HG02870 (cell line): ENCODE measurements at regions not wholly inside any gene's neighbourhood (a gene's known extent, or its start where the extent isn't known, plus 50 kb on each side); places are given as distances from the start of the nearest gene placed in this dataset.

Source experiments
- ATAC-seq: cut with Tn5 transposase; IDR thresholded peaks from one replicate; pipeline ENCODE4 v1.9.1; 2021; ENCODE audit warnings: mild to moderate bottlenecking, moderate library complexity; ENCODE audit not compliant: unreplicated experiment

- ATAC-seq = no peak
Observed at GRCh38 chrX:10744007-10744406, 123.6 kb upstream of the MID1 start.

DNA sequence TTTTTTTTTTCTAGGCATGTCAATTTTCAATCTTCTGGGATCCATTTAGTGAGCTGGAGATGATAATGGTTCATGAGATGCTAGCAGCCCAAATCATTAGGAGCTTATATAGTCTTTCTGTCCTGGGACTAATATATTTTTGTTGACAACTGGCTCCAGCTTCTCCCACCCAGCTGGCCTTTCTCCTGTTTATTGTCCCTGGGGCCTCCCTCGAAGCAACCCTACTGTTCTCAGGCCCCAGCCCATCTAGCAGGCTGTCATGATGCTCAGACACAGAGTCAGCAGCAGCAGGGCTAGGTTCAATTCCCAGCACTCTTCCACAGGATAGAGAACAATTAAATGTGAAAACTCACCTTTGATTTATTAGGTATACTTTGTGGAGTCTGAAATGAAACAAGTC, 127.6 kb upstream of the MID1 start:
- ATAC-seq = no peak

DNA sequence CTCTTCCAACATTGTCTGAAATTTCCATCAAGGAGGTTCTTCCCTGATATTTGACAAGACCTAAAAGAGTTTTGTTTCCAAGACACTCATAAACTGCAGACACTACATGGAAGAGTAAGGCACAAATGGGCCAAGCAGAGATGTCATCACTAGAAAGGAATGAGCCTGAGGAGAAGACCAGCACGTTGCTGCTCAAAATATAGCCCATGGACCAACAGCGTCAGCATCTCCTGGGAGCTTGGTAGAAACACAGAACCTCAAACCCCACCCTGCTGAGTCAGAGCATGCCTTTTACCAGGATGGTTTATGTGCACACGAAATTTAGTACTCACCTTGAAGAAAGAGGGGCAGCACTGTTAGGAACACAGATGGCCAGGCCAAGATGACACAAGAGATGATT, 128.7 kb upstream of the MID1 start:
- ATAC-seq = no peak

DNA sequence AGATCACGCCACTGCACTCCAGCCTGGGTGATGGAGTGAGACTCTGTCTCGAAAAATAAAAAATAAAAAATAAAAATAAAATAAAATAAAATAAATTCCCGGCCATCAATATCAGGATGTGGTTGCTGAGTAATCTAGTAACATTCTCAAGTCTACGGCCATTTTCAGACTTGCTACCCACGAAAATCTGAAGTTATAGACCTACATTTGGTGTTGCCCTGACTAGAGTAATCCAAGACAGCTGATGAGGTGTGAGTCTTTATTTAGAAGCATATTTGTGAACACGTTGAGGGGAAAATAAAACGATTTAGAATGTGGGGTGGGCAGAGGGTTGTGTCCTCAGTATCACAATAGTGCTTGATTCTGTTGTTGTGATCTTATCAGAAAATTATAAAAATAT, 130.2 kb upstream of the MID1 start:
- ATAC-seq = no peak

GRCh38 chrX:10753116-10753515, 132.7 kb upstream of the MID1 start:
- ATAC-seq = no peak

DNA sequence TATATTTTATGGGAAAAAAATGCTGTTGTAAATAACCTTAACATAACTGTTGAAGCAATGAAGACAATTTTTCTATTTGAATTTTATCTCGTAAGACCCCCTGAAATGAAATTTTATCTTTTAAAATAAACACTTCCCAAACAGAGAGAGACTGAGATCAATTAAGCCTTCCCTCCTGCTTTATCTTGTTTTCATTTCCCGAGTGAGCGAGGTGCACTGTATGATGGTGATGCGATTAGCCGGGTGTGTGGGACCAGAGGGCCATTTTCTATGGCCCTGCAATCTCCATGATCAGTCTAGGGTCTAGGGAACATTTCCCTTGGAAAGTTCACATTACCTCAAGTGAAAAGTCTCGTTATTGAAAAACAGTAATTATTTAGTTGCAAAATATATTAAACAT, 134.1 kb upstream of the MID1 start:
- no peak for ATAC-seq

DNA sequence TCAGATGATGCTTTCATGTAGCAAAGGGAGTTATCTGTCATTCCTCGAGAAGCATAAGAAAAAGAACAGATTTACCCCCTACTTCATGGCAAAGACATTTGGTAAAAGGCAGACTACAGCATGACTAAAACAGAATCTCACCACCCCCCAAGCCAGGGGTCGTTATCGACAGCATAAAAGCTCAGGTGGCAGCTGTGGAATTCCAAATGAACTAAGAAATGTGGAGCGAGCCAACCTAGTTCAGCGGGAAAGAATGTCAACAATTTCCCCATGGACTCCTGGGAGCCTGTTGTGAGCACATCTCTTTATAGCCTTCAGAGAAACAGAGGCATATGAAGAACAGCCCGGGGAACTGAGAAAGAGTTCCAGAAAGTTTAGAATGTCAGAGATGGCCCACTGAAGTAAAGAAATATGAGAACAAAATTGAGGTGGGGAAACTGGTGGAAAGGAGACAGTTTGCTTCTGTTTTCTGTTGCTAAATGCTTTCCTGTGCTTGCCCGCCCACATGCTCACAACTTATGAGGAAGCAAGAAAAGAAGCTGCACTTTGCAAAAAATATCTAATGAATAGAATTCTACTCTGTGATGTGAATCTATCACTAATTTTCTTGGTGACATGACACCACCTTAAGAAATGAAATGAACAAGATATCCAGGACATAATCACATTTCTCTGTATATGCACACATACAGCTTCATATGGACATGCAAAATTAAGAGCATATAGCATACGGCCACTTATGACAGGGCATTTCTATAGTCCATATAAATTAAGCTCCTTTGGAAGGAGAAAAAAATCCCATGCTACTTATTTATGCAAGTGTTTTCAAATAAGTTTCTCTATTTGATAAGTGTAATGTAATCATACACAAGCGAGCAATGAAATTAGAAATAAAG, 135.3 kb upstream of the MID1 start:
- ATAC-seq = no peak

- no peak for ATAC-seq
Observed at GRCh38 chrX:10756441-10756840, 136.1 kb upstream of the MID1 start.

DNA sequence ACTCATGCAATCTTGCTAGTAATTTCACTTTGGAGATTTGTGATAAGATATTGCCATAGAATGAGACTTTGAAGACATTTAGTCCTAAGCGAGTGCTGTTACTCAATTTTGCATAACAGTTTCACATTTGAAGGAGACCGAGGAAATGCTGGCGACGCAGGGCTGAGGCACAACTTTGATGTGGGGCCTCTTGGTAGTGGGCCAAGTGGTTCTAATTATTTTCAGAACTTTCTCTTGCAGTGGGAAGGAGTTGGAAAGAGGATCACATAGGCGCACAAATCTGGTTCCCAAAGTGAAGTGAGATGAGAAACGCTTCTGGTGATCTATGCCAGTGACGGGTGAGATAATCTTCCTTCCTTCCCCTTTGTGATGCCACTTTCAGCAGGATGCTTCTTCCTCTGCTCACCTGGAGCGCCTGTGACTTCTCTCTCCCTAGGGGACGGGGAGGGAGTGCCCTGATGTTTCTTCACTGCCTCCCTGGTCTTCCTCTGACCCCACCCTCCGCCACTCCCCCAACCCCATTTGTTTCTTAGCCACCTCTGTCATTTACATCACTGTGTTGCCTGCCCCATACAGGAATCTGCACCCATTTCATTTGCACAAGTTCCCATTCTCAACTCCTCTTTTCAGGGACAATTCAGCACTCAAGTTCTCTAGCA, 138.9 kb upstream of the MID1 start:
- no peak for ATAC-seq

DNA sequence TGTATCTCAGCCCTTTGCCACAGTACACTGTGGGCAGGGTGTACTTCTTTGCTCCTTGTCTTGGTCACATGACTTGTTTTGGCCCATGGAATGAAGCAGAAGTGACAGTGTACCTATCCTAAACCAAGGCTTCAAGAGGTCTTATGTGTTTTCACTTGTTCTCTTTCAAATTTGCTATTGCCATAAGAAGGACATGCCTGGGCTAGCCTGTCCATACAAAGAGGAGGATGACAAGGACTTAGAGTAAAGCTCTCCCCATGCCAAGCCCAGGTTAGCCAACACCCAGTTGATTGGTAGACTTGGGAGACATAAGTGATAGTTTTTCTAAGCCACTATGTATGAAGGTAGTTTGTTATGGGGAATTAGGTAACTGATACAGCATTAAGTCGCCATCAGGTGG, 141.1 kb upstream of the MID1 start:
- ATAC-seq = no peak

DNA sequence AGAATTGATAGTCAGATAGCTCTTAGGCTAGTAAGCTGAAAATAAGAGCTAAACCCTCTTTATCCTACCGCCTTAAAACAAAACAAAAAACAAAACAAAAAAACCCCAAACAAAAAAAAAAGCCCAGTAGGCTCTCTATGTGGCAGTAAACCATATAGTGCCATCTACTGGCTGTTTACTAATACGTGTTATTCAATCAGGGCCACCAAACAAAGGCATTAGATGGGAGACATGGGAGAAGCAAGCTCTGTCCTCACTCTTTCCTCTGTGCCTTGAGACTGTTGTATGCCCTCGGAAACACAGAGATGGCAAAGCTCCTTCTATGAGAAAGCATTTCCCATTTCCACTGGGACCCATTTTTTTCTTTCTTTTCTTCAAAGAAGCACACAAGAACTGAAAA, 148.8 kb upstream of the MID1 start:
- ATAC-seq = peak; percentile 78

- no peak for ATAC-seq
Observed at GRCh38 chrX:10769696-10770619, 149.6 kb upstream of the MID1 start.

GRCh38 chrX:10773318-10773717, 152.9 kb upstream of the MID1 start:
- no peak for ATAC-seq

- no peak for ATAC-seq
Observed at GRCh38 chrX:10781847-10782530, 161.6 kb upstream of the MID1 start.

DNA sequence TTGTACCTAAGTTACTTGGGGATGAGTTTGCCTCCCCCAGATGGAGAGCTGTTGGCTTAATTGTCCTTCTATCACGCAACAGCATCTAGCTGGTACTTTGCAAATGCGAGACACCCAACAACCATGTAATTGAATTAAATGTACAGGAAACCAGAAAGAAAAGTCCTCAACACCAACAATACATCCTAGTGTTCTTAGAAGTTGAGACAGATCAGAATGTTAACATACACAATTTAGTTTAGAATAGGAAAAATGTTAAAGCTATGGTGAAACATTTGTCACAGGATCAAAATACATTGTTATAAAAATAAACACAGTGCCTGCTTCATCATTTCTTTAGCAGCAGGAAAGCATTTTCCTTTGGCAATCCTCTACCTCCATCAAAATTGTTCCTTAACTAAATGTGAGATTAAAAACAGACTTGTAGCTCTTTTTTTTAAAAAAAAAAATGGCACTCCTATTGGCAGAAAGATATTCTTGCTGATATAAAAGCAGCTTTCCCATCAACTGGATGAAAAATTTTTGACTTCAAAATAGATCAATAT, 163.1 kb upstream of the MID1 start:
- ATAC-seq = no peak

DNA sequence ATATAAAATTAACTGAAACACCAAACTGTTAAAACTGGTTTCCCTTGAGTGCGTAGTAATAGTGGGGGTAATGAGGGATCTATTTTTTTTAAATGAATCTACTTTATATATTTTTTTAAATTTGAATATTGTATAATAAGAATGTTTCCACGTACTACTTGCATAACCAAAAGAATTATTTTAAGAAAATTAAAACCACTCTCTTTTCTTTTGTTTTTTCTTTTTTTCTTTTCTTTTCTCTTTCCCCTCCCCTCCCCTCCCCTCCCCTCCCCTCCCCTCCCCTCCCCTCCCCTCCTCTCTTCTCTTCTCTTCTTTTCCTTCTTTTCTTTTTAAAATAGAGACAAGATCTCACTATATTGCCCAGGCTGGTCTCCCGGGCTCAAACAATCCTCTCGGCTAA, 166.9 kb upstream of the MID1 start:
- no peak for ATAC-seq

GRCh38 chrX:10794203-10794630, 173.8 kb upstream of the MID1 start:
- no peak for ATAC-seq

- no peak for ATAC-seq
Observed at GRCh38 chrX:10795721-10796120, 175.3 kb upstream of the MID1 start.

DNA sequence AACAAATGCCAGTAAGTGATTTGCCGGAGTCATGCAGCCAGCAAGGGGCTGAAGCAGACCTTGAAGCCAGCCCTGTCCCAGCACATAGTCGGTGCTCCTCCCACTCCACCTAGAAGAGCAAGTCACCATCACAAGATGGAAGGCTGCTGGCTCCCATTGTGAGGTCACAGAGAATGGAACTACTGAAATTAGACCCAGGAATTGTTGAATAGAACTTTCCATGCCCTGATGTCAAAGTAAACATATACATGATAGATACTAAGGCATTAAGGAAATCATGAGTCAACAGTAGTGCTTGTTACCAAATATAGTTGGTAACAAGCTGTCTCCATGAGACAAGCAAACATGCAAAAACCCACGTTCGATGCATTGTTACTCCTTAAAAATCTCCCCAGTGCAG, 177.1 kb upstream of the MID1 start:
- ATAC-seq = no peak

DNA sequence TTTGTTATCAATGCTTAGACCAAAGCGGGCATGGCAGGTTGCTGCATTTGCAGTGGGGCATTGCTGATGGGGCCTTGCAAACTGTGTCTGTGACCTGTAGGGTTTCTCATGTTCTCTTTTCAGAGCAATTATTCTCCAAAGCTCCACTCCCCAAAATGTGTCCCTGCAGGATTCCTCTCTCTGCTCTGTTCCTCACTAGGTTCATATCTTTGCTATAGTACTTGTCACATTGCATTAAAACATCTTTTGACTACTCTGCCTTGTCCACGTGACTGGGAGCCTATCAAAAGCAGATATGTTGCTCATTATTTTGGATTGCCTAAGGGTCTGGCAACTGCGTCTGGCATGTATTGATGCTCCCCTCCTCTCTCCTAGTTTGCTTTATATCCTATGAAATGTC, 177.7 kb upstream of the MID1 start:
- no peak for ATAC-seq

DNA sequence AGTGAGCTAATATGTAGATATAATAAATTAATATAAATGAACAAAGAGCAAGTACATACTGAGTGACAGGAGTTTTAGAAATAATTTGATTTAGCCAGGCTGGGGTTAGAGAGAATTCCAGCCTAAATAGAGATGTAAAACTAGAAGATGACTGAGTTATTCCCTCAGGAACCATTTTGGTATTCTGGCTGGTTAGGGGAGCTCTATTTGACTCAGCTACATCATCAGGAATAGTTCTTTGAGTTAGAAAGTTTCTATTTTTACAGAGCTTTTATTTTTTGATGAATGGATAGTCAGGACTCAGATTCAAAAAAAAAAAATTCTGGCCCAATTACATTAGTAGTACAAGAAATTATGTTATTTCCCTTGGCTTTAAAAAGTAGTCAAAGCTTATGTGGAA, 180.4 kb upstream of the MID1 start:
- ATAC-seq = no peak
